Activated CD4-positive, alpha-beta T cell treated with anti-CD3 and anti-CD28 coated beads for 36 hours (primary cell): ENCODE measurements at regions not wholly inside any gene's neighbourhood (a gene's known extent, or its start where the extent isn't known, plus 50 kb on each side); places are given as distances from the start of the nearest gene placed in this dataset.

Experiments
- ATAC-seq: fragments of 200-7000 bp; cut with Tn5 transposase; one replicate; pipeline ENCODE4 v1.10.0; 2021; ENCODE audit warnings: mild to moderate bottlenecking, moderate library complexity
- CTCF ChIA-PET: fragments of 350-600 bp; sonication (Branson Sonifier 250); formaldehyde crosslinking; loops from one replicate; lab custom pipeline; 2021; ENCODE audit warnings: antibody characterized with exemption; lab: Charles Lee
- POLR2A ChIA-PET: fragments of 350-600 bp; sonication (Branson Sonifier 250); formaldehyde crosslinking; loops from one replicate; lab custom pipeline; 2021; ENCODE audit warnings: antibody characterized with exemption, inconsistent platforms; lab: Charles Lee
- DNase-seq: peaks from one replicate; pipeline ENCODE4 v3.0.0-alpha.2; 2020
- H3K27ac Mint-ChIP-seq: one replicate; pipeline ENCODE4 v1.8.0; 2021; ENCODE audit warnings: mixed read lengths
- H3K27me3 Mint-ChIP-seq: one replicate; pipeline ENCODE4 v1.8.0; 2021; ENCODE audit warnings: mixed read lengths
- H3K36me3 Mint-ChIP-seq: one replicate; pipeline ENCODE4 v1.8.0; 2021; ENCODE audit warnings: low read depth, mixed read lengths
- H3K4me1 Mint-ChIP-seq: one replicate; pipeline ENCODE4 v1.8.0; 2021; ENCODE audit warnings: mixed read lengths
- H3K4me3 Mint-ChIP-seq: one replicate; pipeline ENCODE4 v1.8.0; 2021; ENCODE audit warnings: mild to moderate bottlenecking, moderate library complexity, mixed read lengths
- H3K9me3 Mint-ChIP-seq: one replicate; pipeline ENCODE4 v1.8.0; 2021; ENCODE audit warnings: low read depth, mixed read lengths
- intact Hi-C, 2 experiments: fragments of 100-400 bp; cut with DNase I in 1 of 2; cut with micrococcal nuclease in 1 of 2; formaldehyde crosslinking; loops; one replicate each; pipeline versions ENCODE4 v1.14.2 to v1.15.1; 2022 to 2024; cut with DNase I, micrococcal nuclease

DNA sequence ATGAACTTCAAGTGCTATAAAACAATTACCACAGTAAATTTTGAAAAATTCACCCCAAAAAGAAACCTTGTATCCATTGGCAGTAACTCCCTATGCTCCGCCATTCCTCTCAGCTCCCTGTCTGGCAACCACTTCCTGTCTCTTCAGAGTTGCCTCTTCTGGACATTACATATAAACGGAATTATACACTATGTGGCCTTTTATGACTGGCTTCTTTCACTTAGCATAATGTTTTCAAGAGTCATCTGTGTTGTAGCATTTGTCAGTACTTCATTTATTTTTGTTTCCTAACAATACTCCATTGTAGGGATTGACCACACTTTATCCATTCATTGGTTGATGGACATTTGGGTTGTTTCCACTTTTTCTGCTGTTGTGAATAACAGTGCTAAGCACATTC, 50.1 kb downstream of the CEP43 start:
- ChIA-PET CTCF (no interaction called here), POLR2A (no interaction called here)
- Mint-ChIP-seq H3K27me3 (no peaks in the 10 kb centered on the region), H3K4me1 (peaks cover 46% of the 10 kb centered on the region), H3K27ac (no peak overlapping the region), H3K4me3 (no peak overlapping the region), H3K36me3 (peaks cover 9% of the 10 kb centered on the region), H3K9me3 (no peaks in the 10 kb centered on the region)
- no peak for DNase-seq
- intact Hi-C loops, result loop anchor here (2.0 to 5.0 kb wide), 4 partner anchors 30 to 303 kb away; no protein-coding TSS in a partner anchor
- ATAC-seq, result no peak

DNA sequence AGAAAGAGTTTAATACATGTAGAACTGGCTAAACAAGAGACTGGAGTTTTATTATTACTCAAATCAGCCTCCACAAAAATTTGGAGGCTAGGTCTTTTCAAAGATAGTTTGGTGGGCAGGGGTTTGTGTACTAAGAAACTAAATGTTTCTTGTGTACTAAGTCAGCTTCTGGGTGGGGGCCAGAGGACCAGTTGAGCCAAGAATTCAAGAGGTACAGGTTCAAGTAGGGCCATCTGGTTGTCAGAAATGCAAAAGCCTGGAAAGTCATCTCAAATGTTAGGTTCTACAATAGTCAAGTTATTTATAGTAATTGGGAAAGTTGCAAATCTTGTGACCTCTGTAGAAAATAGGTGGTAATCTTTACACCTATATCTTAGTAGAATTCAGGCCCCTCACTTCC, 51.7 kb downstream of the CEP43 start:
- Mint-ChIP-seq H3K4me1 (peaks cover 56% of the 10 kb centered on the region), H3K27ac (no peak overlapping the region), H3K4me3 (no peak overlapping the region), H3K27me3 (no peaks in the 10 kb centered on the region), H3K36me3 (peaks cover 5% of the 10 kb centered on the region), H3K9me3 (no peaks in the 10 kb centered on the region)
- CTCF ChIA-PET, result no interaction called here
- intact Hi-C loops, result no loop called here
- POLR2A ChIA-PET, result no interaction called here
- ATAC-seq, result no peak
- DNase-seq, result no peak

DNA sequence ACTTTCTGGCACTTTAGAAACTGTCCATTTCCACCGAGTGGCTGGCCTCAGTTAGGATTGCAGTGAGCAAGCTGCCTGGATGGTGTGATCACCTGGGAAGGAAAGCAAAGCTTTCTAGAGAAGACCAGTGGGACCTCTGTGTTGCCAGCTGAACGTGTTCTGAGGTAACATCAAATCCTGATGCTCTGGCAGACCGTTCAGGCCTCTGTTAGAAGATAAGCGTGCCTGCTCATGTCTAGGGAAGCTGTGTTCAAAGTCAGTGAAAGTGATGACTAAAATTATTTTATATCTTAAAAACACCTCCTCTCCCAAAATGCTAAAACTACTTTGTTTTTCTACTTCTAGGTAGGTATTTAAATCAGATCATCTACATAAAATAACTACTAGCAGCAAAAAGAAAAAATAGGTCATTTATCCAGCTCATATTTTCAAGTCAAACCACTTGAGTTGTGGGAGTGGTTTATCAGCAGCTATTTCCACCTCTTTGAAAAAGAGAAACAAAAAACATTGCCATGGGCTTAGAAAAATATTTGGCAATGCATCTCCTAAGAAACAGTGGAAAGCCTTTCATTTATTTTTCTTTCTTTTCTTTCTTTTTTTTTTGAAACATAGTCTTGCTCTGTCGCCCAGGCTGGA, 54.8 kb downstream of the CEP43 start:
- ChIA-PET CTCF (interaction anchor here (0.8 kb wide), 1 partner anchor 95 kb away, joined by 4 read pairs; no protein-coding TSS in a partner anchor), POLR2A (no interaction called here)
- intact Hi-C loops, result no loop called here
- DNase-seq (no peak), ATAC-seq (peak; percentile 31)
- Mint-ChIP-seq H3K9me3 (no peaks in the 10 kb centered on the region), H3K4me3 (no peak overlapping the region), H3K27me3 (no peaks in the 10 kb centered on the region), H3K4me1 (peaks cover 42% of the 10 kb centered on the region), H3K36me3 (peaks cover 2% of the 10 kb centered on the region), H3K27ac (no peak overlapping the region)

DNA sequence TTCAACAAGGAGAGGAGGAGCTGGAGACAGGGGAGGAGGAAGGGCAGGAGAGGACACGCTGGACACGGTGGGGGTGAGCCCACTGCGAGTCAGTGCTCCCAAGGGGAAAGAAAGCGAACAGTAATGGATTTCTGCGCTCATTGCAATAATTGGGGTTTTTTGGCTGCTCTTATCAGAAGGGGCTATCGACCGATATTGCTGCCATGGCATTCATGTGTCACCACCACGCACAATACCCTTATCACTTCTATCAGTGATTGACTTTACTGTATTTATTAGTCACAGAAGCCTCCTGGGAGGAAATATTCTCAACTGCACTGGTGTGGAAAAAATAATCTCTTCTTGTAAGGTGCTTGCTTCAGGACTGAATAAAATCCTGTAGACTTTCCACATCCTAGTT, 55.8 kb downstream of the CEP43 start:
- Mint-ChIP-seq H3K36me3 (peaks cover 2% of the 10 kb centered on the region), H3K27me3 (no peaks in the 10 kb centered on the region), H3K27ac (no peak overlapping the region), H3K4me1 (peaks cover 34% of the 10 kb centered on the region), H3K4me3 (no peak overlapping the region), H3K9me3 (no peaks in the 10 kb centered on the region)
- CTCF ChIA-PET, result no interaction called here
- ATAC-seq, result no peak
- intact Hi-C loops, result no loop called here
- DNase-seq, result no peak
- POLR2A ChIA-PET, result no interaction called here

DNA sequence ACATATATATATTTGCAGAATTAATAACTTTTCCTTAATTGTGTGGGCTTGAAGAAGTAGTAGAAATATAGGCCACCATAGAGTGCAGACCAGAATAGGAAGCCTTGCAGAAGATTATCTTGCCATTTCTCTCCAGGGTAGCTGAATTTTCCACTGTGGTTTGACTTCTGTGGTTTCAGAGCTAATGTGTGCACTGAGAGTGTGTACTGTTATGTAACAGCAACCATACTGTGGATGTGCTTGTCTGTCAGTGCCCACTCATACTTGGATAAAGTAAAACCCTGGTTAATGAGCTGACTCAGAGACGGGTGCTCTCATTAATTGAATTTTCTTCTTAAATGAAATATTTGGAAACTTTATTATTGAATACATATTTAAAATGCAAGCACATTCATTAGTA, 57.2 kb downstream of the CEP43 start:
- ChIA-PET CTCF (interaction anchor here (0.7 to 1.8 kb wide), 2 partner anchors 9 to 14 kb away, joined by 4 to 9 read pairs; no protein-coding TSS in a partner anchor), POLR2A (no interaction called here)
- Mint-ChIP-seq H3K27me3 (no peaks in the 10 kb centered on the region), H3K9me3 (no peaks in the 10 kb centered on the region), H3K36me3 (peaks cover 2% of the 10 kb centered on the region), H3K4me3 (no peak overlapping the region), H3K27ac (no peak overlapping the region), H3K4me1 (peaks cover 33% of the 10 kb centered on the region)
- DNase-seq (peak; percentile 47), ATAC-seq (peak; percentile 92)
- intact Hi-C loops, result loop anchor here in 1 of 2 experiments (2.0 kb wide), 1 partner anchor 22 kb away; no protein-coding TSS in a partner anchor

DNA sequence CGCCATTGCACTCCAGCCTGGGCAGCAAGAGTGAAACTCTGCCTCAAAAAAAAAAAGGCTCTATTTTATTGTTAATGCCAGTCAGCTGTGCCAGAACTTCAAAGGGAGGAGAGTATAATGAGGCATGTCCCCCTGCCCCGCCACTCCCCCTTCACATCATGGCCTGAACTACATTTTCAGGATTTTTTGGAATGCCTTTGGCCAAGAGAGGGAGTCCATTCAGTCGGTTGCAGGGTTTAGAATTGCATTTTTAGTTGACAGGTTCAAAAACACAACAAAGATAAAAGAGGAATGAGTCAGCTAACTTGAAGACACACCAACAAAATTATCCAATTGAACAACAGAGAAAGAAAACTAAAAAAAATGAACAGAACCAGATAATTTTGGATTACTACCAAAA, 59.1 kb downstream of the CEP43 start:
- H3K36me3 Mint-ChIP-seq, result no peaks in the 10 kb centered on the region
- H3K27ac Mint-ChIP-seq, result no peak overlapping the region
- ATAC-seq (no peak), DNase-seq (no peak)
- no peaks in the 10 kb centered on the region for H3K27me3 Mint-ChIP-seq
- peaks cover 30% of the 10 kb centered on the region for H3K4me1 Mint-ChIP-seq
- ChIA-PET CTCF (no interaction called here), POLR2A (no interaction called here)
- no peak overlapping the region for H3K4me3 Mint-ChIP-seq
- H3K9me3 Mint-ChIP-seq, result no peaks in the 10 kb centered on the region
- intact Hi-C loops, result no loop called here
